NCI-H2029 treated with DMSO at 0.1 percent for 48 hours (cell line): ENCODE measurements at regions not wholly inside any gene's neighbourhood (a gene's known extent, or its start where the extent isn't known, plus 50 kb on each side); places are given as distances from the start of the nearest gene placed in this dataset.

Experiments used
- DNase-seq: peaks from one replicate; lab custom pipeline; 2025; lab: John Stamatoyannopoulos, UW

- DNase-seq = no peak
Observed at GRCh38 chr20:6231556-6231955, 108.7 kb upstream of the FERMT1 start.

- no peak for DNase-seq
Observed at GRCh38 chr20:6228302-6228843, 105.5 kb upstream of the FERMT1 start.

GRCh38 chr20:6213311-6213710 is 90.5 kb upstream of the FERMT1 start:
- no peak for DNase-seq

- DNase-seq = no peak
Observed at GRCh38 chr20:6212903-6213302, 90.1 kb upstream of the FERMT1 start.

- no peak for DNase-seq
Observed at GRCh38 chr20:6209093-6209492, 86.3 kb upstream of the FERMT1 start.

GRCh38 chr20:6200092-6200491 is 77.3 kb upstream of the FERMT1 start:
- DNase-seq = no peak

GRCh38 chr20:6185268-6185667 is 62.4 kb upstream of the FERMT1 start:
- no peak for DNase-seq

- DNase-seq = no peak
Observed at GRCh38 chr20:6184086-6184485, 61.3 kb upstream of the FERMT1 start.

- DNase-seq = no peak
Observed at GRCh38 chr20:6180531-6180930, 57.7 kb upstream of the FERMT1 start.

- no peak for DNase-seq
Observed at GRCh38 chr20:6178537-6178936, 55.7 kb upstream of the FERMT1 start.

GRCh38 chr20:6173481-6173880 is 50.7 kb upstream of the FERMT1 start:
- no peak for DNase-seq
